ENCODE measurements at regions not wholly inside any gene's neighbourhood (a gene's known extent, or its start where the extent isn't known, plus 50 kb on each side); places are given as distances from the start of the nearest gene placed in this dataset.

DNA sequence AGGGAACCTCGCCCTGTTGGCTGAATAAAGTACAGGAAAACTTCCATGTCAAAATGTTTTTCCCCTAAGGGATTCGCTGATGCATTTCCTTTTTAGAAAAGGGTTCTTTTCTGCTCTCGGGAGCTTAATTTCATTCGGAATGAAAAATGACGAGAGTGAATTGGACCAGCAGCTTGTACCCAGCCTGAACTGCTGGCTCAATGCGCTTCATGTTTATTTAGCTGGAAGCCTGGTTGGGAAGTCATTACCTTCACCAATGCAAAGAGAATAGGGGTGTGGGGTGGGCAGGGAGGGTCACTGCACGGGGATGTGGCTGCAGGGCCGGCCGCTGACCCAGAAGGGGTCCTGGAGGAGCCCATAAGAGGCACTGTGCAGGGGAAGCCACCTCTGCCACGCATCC lies 207.7 kb downstream of the ENGASE start:
- no peak for DNase-seq (ENCODE audit: low read depth)

DNA sequence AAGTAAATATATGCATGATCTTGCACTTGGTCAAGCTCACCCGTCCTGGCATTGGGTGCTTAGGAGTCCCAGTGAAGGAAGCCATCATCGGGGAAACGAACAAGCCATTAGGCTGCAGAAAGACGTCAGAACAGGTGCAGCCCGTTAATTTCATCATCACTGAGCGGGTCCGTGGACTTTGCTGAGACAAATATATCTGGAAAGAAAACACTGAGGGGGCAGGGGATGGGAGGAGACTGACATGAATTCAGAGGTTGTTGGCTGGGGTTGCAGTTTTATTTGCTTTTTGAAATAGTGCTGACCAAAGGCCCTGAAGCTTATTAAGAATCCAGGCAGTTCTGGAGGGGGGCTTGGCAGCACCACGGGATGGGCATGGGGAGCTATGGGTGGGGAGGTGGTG lies 207.2 kb downstream of the ENGASE start:
- DNase-seq (ENCODE audit: low read depth) = no peak

DNA sequence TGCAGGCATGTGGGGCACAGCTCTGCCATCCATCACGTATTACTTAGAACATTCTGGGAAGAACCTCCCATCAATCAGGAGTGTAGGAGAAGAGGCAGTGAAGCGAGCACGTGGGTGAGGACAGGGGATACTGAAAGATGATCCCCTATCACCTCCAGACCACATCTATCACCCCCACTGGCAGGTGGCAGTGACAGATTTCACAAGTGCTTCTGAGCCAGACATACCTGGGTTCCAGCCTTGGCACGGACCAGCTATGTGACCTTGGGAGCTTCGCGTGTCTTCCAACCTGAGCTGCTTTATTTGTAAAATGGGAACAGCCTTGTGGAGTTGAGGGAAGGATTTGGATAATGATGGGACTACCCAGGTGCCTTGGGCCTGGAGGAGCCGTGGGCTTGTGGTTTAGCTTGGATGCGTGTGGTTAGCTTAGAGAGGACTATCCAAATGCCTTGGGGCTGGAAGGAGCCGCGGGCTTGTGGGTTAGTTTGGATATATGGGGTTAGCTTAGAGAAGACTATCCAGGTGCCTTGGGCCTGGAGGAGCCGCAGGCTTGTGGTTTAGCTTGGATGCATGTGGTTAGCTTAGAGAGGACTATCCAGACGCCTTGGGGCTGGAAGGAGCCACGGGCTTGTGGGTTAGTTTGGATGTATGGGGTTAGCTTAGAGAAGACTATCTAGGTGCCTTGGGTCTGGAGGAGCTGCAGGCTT lies 206.4 kb downstream of the ENGASE start:
- DNase-seq (ENCODE audit: low read depth) = no peak

DNA sequence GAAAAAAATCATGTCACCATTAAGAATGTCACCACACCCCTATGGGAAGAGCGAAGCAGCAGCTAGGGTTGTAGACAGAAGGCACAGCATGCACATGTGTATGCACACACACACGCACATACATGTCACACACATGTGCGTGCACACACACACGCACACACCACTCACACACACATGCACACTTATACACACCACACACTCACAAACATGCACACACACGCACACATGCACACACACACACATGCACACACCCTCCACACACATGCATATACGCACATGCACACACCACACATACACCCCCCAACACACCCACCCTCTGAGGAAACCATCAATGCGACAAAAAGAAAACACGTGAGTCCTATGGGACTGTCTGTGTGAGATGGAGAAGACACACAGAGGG lies 205.4 kb downstream of the ENGASE start:
- DNase-seq (ENCODE audit: low read depth) = no peak

DNA sequence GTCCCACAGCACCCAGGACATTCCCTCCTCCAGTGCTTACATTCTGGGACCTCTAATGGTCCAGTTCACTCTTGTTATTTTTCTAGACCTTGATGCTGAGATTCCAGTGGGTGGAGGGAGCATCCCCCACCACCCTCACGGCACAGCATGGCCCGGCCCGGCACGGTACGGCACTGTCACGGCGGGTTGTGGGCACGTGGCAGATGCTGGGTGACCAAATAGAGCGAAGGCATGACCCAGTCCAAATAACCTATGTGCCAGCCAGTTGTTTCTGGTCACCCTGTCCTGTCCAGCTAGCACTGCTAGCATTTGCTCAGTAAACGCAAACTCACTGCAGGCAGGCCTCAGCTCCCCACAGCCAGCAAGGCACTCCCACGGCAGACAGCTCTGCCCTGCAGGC lies 204.7 kb downstream of the ENGASE start:
- no peak for DNase-seq (ENCODE audit: low read depth)

DNA sequence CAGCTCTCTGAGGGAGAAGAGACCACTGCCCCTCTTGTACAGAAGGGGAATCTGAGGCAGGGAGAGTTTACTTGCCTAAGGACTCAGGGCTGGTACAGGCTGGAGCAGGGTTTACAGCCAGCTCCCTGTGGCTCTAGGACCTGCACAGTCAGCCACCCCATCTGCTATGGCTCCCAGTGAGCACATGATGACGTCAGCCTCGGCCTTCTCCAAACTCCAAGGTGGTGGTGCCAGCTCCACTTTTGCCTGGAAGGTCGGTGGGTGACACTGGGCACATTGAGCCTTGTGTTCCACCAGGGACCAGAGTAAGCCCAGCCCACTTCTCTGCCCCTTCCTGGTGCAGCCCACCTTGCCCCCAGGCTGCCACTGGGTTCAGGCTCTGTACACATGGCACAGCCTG lies 202.2 kb downstream of the ENGASE start:
- DNase-seq (ENCODE audit: low read depth) = peak; percentile 39

DNA sequence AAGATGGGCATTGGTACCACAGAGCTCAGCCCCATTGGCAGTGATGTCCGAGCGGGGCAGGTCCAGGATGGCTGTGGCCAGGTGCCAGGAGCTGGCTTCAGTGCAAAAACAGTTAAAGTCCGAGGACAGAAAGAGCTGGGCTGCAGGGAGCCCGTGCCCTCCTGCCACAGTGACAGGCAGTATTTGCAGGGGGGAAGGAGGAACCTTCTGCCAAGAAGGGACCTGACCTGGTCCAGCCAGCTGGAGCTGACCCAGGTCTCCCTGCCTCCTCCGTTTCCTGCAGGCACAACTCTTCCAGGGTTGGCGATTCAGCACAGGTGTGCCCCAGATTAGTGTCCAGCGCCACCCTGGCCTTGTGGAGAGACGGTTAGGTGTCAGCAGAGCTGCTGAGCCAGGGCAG lies 199.0 kb downstream of the ENGASE start:
- DNase-seq (ENCODE audit: low read depth) = no peak

DNA sequence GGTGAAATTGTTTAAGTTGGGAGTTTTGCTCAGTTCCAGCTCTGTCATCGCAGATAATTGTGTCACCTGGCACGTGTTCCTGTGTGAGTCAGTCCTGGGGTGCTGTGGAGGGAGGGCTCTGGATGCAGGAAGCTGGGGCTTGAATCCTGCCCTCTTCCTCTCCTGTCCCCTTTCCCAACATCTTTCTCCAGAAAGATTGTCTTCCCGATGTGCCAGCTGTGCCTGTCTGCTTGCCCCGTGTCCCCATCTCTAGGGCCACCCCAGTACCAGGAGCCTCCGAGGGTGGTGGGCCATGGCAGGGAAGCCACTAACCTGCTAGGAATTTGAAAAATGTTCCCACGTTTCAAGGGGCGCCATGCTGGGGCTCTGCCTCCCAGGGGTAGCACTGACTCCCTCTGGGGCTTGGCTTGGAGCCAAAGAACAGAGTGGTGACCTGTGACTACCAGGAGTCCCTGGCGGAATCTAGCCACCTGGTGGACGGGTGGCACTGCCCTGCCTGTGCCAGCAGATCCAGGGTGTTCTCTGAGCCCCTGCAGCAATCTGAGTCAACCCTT lies 198.1 kb downstream of the ENGASE start:
- peak; percentile 78 for DNase-seq (ENCODE audit: low read depth)

DNA sequence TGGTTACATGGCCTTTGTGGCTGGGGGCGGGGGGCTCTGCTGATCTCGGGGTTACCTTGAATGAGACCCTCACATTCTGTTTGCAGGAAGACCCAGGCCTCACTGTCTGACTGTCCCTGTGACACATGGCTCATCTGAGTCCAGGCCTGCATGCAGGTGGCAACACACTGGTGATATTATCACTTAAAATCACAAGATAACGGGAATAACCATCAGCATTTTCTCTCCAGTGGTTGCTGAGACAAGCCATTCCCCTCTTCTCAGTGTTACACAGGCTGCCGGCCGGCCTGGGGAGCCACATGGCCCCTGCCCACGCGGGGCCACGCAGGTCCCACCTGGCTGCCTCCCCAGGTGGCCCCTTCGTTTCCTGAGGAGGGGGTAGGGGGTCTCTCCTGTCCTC lies 197.6 kb downstream of the ENGASE start:
- DNase-seq (ENCODE audit: low read depth) = no peak

DNA sequence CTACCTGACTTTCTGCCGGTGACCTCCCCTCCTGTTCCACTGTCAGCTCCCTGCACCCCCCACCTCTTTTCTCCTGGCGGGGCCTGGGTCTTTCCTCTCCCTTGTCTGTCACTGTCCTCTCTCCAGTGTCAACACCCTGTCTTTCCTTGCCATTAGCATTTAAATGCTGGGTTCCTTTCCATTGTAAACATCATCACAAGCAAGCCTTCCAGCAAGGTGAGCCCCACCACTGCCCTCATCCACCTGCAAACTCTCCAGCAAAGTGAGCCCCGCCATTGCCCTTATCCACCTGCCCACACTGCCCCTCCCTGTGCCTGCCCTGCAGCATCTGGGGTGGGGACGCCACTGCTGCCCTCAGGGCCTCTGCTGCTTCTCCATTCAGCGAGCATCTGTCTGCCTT lies 195.0 kb downstream of the ENGASE start:
- DNase-seq (ENCODE audit: low read depth) = no peak

DNA sequence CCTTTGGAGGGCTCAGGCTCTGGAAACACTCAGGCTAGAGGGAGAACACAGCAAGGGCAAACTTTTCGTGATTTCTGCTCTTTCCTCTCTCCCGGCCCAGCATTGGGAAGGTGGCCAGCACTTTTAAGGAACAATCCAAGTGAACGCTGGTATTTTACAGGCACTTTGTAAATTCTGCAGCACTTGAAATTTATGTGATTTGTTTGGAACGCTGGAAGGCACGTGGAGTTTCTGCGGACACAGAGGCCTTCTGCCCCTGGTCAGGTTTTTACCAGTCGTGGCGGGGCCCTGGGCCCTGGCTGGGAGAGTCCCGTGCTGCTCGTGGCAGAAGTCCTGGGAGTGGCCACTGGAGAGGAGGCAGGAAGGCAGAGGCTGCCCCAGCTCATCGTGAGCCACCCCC lies 188.6 kb downstream of the ENGASE start:
- no peak for DNase-seq (ENCODE audit: low read depth)

DNA sequence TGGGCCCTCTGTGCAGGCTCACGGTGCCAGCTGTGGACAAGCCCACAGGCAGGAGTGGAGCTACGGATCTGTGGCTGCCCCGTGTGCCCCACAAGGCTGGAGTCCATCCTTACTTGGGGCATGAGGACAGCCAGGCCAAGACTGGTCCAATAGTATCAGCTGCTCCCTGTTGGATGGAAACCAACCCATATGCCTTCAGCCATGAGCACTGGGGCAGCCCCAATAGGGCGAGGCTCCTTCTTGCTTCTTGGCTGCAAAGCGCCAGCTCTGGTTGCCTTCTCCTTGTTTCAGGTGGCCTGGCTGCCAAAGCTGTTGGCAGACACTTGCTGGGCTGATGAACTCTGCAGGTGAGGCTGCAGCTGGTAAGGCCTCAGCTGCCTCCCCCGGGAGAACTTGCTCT lies 188.0 kb downstream of the ENGASE start:
- DNase-seq (ENCODE audit: low read depth) = no peak

DNA sequence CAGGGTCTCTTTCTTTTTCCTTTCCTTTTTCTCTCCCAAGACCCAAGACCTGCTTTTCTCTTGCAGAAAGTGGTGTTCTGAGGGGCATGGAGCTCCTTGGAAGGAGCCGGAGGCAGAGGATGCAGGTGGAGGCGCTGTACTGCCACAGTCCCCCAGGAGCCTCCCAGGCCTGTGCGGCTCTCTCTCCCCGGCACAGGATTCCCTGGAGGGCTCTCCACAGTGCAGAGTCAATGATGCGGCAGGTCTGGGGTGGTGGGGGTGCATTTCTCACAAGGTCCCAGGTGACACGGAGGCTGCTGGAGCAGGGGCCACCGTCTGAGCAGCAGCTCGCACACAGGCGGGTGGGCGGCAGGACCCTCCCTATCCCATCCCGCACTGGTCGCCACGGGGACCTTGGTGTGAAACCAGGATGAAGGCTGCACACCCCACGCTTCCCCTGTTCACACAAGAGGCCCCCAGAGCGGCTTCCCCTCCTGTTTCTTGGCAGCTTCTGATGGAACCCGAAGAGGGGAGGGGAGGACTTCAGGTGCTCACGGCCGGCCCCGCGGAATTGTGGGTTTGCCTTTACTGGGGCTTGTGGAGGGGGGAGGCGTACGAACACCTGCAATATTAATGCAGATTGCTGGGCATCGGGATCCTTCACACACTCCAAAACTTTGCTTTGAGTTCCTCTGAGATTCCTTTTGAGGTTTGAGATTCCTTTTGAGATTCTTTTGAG lies 186.9 kb downstream of the ENGASE start:
- DNase-seq (ENCODE audit: low read depth) = no peak

DNA sequence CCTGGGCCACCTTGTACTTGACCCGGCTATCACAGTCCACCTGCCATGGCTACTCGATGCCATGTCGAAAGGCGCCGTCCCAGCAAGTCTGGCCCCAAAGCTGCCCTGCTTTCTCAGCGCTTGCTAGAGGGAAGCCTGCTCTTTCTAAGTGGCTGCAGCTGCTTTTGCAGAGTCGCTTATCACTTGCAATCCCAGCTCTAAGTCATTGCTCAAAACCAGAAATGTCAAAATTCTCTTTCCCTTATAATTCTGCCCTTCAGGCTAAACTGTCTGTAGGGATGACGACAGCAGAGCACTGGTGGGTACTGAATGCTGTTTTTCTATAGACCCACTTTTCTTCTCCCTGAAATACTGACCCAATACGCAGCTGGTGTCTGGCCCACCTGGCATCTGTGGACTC lies 184.2 kb downstream of the ENGASE start:
- no peak for DNase-seq (ENCODE audit: low read depth)

DNA sequence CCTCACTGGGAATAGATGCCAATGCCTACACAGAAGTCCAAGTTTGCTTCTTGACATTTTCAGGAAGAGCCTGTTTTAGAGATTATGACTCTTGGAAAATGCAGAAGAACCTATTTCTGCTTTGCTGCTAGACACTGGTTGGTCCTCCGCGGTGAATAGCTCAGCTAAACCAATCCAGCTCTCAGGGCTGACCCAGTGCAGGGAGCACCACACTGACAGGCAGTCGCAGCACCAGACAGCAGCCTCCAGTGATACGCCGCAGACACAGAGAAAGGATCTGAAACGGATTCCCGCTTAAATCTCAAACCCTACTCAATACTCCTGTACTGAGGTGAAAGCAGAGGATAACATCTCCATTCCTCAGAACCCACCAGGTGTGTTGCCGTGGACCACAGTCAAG lies 183.4 kb downstream of the ENGASE start:
- DNase-seq (ENCODE audit: low read depth) = no peak

DNA sequence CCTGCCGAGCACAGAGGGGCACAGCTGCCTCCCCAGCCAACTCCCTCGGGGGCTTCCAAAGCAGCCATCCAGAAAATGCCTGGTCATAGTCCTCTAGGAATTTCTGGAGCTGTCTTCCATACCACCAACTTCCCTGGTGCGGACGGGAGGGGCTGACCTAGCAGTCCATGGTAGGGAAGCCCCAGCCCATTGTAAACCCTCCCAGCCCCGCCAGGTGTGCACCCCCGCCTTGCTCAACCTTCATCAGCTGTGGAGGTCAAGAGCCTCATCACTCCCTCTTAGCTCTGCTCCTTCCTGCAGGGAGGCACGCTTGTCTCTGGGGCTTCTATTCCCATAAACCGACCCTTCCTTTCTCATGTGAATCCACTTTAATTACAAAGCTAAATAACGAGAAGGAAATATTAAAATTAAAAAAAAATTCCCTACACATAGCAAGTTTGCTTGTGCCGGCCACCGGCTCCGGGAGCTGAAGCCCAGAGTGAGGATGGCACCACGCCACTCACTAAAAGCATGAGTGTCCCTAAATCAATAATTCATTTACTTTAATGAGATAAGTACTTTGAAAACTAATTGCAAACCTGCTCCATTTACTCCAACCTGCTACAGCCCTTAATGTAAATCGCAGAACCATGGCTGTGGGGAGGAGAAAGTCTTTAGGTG lies 181.4 kb downstream of the ENGASE start:
- no peak for DNase-seq (ENCODE audit: low read depth)

DNA sequence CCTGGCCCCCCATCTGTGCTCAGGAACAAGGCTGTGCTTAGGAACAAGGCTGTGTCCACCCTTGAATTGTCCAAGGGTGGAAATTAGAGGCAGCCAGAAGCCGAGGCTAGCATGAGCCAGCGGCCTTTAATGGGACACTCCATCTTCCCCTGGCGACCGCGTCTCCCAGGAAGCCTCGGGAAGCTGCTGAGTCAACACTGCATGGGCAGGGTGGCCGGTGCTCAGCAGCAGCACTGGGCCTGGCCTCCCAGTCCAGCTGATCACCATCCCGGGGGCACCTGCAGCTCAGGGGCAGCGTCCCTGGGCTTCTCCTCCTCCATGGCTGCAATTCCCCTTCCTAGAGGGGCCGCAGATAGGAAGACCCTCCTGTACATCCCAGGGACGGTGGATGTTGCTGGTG lies 180.8 kb downstream of the ENGASE start:
- DNase-seq (ENCODE audit: low read depth) = no peak

DNA sequence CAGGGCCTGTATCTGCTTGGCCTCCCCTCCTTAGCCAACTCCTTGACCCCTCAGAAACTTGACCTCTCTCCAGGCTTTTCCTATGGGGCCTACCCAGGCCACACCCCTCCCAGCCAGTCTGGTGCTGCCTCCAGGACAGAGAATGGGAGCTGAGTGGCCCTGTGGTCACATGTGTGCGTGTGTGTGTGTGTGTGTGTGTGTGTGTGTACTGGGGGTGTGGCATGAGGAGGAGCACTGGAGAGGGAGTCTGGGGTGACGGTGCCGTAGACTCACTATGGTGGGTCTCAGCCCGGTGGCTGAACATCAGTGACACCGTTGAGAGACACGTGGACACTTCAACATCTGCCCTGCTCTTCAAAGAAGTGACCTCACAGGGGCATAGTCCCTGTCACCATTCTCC lies 180.4 kb downstream of the ENGASE start:
- no peak for DNase-seq (ENCODE audit: low read depth)

DNA sequence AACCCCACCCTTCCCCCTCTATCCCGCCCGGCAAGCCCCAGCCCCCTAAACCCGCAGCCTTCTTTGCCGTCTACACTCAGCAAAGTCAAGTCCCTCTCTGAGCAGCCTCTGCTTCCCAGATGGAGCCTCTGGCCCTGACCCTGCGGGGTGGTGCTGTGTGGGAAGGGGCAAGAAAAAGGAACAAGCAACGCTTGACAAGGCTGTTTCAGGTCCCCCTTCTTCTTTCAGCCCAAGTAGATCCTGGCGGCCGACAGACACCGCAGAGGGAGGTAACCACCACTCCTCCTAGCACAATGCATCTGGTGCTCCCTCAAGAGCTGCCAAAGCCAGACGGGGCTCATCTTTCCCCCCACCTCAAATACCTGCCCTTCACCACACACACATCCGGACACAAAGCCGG lies 178.3 kb downstream of the ENGASE start:
- no peak for DNase-seq (ENCODE audit: low read depth)

DNA sequence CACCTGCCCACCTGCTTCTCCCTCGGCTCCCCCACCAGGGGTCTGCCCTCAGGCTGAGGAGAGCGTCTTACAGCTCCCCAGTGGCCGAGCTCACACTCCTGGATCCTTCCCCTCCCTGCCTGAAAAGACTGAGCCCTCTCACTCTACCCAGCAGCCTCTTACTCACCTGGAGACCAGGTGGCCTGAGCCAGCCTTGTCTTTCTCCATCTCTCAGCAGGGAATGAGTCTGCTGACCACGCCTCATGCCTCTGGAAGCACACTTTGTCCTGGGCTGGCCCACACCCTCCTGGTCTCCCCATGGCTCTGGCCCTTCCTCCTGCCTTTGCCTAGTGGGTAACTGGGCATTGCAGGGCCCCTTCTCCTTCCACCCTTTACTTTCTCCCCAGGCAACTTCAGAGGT lies 177.2 kb downstream of the ENGASE start:
- DNase-seq (ENCODE audit: low read depth) = no peak

DNA sequence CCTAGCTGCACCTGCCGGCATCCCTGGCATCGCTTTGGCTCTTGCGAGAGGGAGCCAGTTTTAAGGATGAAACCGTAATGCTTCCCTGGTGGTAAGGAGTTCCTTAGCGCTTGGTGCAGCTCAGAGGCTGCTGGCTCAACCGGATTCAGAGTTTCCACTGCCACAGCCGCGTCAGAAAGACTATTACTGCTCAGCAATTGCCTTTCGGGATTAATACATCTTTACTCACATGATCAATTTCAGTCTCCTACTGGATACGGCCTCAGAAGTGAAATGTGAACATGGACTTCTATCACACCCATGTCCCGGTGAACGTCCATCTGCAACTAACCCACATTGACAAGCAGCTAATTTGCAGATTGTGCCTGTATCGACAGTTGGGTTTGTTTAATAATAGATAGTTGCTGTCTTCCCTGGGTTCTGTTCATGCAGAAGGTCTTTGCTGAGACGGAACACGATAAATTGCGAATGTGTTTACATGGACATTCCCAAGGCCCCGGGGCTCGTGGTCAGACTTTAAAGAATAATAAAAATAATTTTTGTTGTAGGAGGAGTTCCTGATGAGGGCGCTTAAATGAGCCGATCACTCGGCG lies 175.4 kb downstream of the ENGASE start:
- DNase-seq (ENCODE audit: low read depth) = no peak

DNA sequence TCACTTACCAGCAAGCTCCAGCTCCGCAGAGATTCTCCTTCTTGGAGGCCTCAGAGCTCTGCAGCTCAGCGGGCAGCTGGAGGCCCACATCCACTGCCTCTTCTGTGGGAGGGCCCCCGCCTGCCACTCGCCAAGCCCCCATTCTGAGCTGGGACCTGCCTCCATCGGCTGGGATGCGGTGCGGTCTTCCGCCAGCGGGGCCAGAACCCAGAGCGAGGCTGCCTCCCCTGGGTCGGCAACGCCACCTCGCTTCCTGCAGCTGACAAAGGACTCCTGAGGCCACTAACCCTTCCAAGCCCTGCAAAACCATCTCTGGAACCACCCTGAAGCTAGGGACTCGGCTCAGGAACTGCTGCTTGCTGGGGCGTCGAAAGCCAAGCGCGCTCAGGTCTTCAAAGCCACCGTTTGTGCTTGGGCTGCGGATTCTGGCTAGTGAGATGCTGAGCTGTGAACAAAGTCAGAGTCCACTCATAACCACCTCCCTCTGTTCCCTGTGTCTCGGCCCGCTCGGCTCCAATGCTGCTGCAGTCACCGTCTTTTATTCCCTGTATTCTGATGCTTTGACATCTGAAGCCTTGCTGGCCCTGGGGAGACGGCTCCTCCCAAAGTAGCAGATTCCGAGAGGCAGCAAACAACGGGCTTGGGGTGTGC lies 174.3 kb downstream of the ENGASE start:
- no peak for DNase-seq (ENCODE audit: low read depth)

Data from Daoy (cell line).